GM10248 (cell line): ENCODE measurements at regions not wholly inside any gene's neighbourhood (a gene's known extent, or its start where the extent isn't known, plus 50 kb on each side); places are given as distances from the start of the nearest gene placed in this dataset.
"Not testable (repeated sequence)": the region's sequence is repeated elsewhere in the genome, so short reads cannot be mapped to it uniquely, and the experiment has no call there.

Source experiments
- CTCF ChIA-PET: fragments of 300-600 bp; sonication (Branson Sonifier 250); formaldehyde crosslinking; extraction: SDS; loops from one replicate; lab custom pipeline; 2021; ENCODE audit warnings: antibody characterized with exemption; lab: Yijun Ruan, JAX
- POLR2A ChIA-PET: fragments of 350-650 bp; sonication (Branson Sonifier 250); formaldehyde crosslinking; extraction: SDS; loops from one replicate; lab custom pipeline; 2020; ENCODE audit warnings: antibody characterized with exemption; lab: Yijun Ruan, JAX
- DNase-seq: peaks from one replicate; pipeline ENCODE4 v3.0.0; 2012; ENCODE audit errors: extremely low spot score
- CTCF ChIP-seq: IDR thresholded peaks from 2 replicates; pipeline ENCODE4 v1.5.1; 2012; ENCODE audit warnings: mild to moderate bottlenecking, low read depth; ENCODE audit errors: extremely low read depth, missing control alignments, control extremely low read depth

GRCh38 chr4:75259306-75259705 lies 254.9 kb downstream of the RCHY1 start:
- no peak for TF ChIP-seq CTCF
- ChIA-PET POLR2A (no interaction called here), CTCF (interaction anchor here (1.4 kb wide), 1 partner anchor 68 kb away, joined by 4 read pairs; no protein-coding TSS in a partner anchor)
- no peak for DNase-seq

- TF ChIP-seq CTCF, result no peak
- ChIA-PET CTCF (no interaction called here), POLR2A (no interaction called here)
- no peak for DNase-seq
Observed at GRCh38 chr4:75255261-75255660, 258.9 kb downstream of the RCHY1 start.

- no peak for DNase-seq
- ChIA-PET POLR2A (no interaction called here), CTCF (no interaction called here)
- TF ChIP-seq CTCF, result no peak
Observed at GRCh38 chr4:75254745-75255144, 259.5 kb downstream of the RCHY1 start.

GRCh38 chr4:75253094-75253493 lies 261.1 kb downstream of the RCHY1 start:
- DNase-seq, CTCF ChIA-PET: not testable (repeated sequence)

GRCh38 chr4:75251547-75251946 lies 262.7 kb downstream of the RCHY1 start:
- ChIA-PET POLR2A (no interaction called here), CTCF (no interaction called here)
- DNase-seq, result peak; percentile 19
- no peak for TF ChIP-seq CTCF

More at GRCh38 chr4:75253094-75253493, 261.1 kb downstream of the RCHY1 start:
- POLR2A ChIA-PET, result not testable (repeated sequence)

GRCh38 chr4:75249739-75250138 lies 264.5 kb downstream of the RCHY1 start:
- ChIA-PET CTCF (no interaction called here), POLR2A (no interaction called here)
- no peak for TF ChIP-seq CTCF
- DNase-seq, result no peak

- CTCF ChIA-PET, result interaction anchor here (1.1 kb wide), 1 partner anchor 66 kb away, joined by 4 read pairs; no protein-coding TSS in a partner anchor
- POLR2A ChIA-PET, result no interaction called here
- no peak for TF ChIP-seq CTCF
- no peak for DNase-seq
Observed at GRCh38 chr4:75248770-75249407, 265.3 kb downstream of the RCHY1 start.
